Globus pallidus (tissue), 1 donor: ENCODE measurements at regions not wholly inside any gene's neighbourhood (a gene's known extent, or its start where the extent isn't known, plus 50 kb on each side); places are given as distances from the start of the nearest gene placed in this dataset.

Experiments
- DNase-seq: peaks from one replicate; pipeline ENCODE4 v3.0.0-alpha.2; 2015; ENCODE audit warnings: low spot score

DNA sequence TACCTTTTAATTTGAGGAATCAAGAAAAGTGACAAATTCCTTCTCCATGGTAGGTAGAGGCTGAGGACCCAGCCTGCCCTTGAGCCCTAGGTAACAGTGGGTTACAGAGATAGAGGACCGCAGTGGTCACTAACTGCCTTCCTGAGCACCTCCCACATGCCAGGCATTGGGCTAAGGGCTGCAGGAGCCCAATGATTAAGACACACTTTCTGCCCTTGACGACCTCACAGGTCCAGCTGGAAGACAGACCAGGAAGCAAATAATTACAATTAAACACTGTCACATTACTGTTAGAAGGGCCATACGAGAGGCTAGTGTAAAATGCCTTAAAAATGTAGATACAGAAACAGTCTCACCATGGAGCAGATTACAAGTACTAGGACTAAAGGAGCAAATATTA lies 156.8 kb upstream of the NFE2L3 start:
- no peak for DNase-seq

DNA sequence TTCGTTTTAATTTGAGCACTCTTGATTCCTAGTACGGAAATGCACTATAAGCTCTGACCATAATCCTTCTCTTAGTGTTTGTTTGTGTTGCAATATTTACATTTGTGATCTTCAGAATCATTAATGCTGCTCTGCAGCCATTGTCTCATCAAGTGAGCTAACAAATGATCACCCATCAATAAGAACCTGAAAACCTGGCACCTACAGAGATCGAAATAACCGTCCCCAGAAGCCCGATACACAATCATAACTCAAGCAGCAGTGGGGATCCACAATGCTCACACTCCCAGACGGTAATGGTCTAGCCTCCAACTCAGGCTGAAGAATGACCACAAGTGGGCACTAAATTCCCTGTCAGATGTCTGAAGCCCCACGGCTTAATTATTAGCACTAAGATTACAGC lies 156.0 kb upstream of the NFE2L3 start:
- no peak for DNase-seq

DNA sequence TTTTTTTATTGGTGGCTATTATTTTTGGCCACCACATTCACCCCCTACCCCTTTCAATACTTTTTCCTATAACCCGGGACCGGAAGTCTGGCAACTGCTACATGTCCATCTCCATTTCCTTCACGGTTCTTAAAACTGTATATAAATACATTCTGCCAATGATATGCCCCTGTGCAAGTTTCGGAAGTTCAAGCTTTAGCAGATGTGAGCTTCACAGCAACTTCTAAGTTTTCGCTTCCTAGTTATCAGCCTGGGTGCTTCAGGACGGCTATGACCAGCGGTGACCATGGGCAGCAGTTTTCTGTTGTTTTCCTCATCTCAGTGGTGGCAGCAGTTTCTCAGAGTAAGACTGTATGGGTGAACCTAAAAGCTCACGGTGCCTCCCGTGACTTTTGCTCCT lies 153.5 kb upstream of the NFE2L3 start:
- no peak for DNase-seq

- DNase-seq, result no peak
Measured at GRCh38 chr7:26000841-26001240, 151.2 kb upstream of the NFE2L3 start.

GRCh38 chr7:26001662-26002244 lies 150.2 kb upstream of the NFE2L3 start:
- no peak for DNase-seq

DNA sequence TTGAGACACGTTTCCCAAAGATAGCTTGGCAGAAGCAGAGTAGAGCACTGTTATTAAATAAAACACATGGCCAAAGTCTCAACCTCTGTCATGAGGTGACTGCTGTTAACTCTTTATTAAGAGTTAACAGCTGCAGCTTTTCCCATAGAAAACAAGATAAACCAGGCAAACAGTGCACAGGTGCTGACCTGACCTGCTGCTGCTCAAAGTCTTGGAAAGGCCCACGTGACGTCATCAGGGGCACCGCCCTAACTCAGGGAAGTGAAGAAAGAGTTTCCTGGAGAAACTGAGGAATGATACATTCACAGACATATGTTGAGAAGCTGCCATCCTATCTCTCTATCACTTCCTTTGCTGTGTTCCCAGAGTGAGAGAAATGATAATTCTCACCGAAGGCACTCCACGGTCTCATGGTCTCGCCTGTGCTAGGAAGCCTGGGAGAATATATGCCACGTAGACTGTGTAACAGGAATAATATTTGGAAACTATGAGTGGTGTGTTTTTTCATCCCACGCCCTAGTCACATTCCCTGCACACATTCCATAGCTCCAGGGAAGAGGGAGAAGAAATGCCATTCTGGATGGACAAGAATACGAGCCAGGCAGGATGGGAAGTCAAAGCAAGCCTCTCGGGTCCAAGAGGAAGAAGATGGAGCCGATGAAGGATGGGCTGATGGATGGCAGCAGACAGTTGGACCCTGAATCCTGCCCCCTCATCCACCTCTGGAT lies 146.2 kb upstream of the NFE2L3 start:
- DNase-seq, result no peak

DNA sequence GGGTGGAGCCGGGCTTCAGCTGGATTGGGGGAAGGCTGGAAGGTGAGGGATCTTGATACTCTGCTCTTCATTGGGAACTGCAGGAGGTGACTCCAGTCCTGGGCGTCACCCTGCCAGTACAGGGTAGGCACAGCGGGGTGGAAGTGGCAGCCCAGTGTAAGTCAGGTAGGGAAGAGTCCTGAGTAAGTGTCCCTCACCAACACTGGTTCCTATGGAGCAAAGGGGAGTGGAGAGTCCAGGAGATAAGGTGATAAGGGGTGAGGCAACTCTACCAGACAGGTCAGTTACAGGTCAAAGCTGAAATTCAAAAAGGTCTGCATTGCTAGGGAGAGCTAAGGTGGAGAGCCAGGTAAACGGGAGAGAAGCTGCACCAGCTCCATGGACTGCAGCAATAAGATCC lies 145.6 kb upstream of the NFE2L3 start:
- no peak for DNase-seq

GRCh38 chr7:26007510-26007909 lies 144.5 kb upstream of the NFE2L3 start:
- DNase-seq, result no peak

DNA sequence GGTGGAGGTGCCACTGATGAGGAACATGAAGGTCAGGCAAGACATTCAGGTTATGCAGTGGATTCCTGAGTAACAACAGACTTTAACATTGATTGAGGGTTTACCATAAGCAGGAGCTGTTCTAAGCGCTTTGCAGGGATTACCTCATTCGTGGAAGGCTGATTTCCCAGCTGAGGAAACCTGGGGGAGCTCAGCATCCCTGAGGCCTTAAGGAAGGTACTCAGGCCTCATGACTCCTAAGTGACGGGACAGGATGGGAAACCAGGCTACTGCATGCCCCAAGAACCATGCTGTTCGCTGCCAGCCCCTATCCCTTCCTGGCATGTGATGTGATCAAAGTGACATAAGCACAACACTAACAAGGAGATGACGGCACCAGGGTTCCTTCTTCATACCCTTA lies 143.6 kb upstream of the NFE2L3 start:
- DNase-seq, result no peak

- DNase-seq, result no peak
Measured at GRCh38 chr7:26011039-26011696, 140.8 kb upstream of the NFE2L3 start.

DNA sequence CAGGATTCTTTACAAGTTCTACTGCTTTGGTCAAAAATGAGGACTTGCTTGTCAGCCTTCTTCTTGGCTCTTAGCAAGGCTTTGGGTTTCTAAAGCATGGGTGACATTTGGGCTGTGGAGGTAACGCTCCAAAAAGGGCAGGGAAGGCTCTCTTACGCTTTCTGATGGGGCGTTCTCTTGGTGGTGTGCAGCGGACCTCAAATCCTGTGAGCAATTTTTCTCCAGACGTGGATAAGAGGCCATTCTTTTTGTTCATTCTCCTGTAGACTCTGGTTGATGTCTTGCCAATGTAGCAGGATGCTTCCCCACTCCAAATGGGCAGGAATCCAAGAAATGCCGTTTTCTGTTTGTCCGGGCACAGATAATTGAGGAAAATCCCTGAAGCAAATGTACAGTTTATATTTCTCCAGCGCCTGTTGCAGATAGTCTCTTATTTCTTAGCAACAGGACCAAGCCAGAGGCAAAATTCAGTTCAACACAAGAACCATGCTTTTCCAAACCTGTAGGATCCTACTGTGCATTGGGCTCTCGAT lies 138.4 kb upstream of the NFE2L3 start:
- DNase-seq, result no peak

- DNase-seq, result no peak
Measured at GRCh38 chr7:26022982-26023381, 129.0 kb upstream of the NFE2L3 start.

DNA sequence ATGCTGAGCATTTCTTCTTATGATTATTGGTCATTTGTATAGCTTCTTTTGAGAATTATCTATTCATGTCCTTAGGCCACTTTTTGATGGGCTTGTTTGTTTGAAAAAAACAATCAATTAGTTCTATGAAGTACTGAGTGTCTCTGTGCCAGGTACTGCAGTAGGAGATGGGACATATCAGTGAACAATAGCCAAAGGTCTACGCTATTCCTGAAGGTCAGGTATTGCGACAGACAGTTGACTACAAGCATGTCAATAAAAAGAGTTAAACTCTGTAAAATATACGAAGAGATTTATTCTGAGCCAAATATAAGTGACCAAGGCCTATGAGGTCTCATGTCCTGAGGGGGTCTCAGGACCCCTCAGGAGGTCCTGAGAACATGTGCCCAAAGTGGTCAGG lies 122.1 kb upstream of the NFE2L3 start:
- no peak for DNase-seq

DNA sequence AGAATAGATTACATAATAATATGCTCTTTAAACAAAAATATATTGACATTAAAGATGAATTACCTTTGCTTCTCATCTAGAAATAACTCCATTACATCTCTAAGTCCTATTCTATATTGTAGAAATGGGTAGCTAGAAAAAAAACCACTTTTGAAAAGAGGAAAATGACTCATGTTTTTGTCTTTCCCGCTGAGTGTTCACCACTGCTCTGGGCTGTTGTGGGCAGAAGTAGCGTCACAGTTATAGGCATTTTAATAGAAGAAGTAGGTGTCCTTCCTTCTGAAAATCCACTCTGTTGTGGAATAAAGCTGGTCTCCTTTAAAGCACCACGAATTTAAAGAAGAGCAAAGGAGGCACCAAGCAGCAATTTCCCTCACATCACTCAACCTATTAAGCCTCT lies 117.6 kb upstream of the NFE2L3 start:
- DNase-seq, result no peak

GRCh38 chr7:26035552-26035951 lies 116.4 kb upstream of the NFE2L3 start:
- DNase-seq, result no peak

- DNase-seq, result no peak
Measured at GRCh38 chr7:26036092-26036491, 115.9 kb upstream of the NFE2L3 start.

GRCh38 chr7:26038201-26038990 lies 113.6 kb upstream of the NFE2L3 start:
- no peak for DNase-seq

GRCh38 chr7:26040085-26040484 lies 111.9 kb upstream of the NFE2L3 start:
- no peak for DNase-seq

- no peak for DNase-seq
Measured at GRCh38 chr7:26042237-26042636, 109.8 kb upstream of the NFE2L3 start.

- no peak for DNase-seq
Measured at GRCh38 chr7:26043801-26044200, 108.2 kb upstream of the NFE2L3 start.

DNA sequence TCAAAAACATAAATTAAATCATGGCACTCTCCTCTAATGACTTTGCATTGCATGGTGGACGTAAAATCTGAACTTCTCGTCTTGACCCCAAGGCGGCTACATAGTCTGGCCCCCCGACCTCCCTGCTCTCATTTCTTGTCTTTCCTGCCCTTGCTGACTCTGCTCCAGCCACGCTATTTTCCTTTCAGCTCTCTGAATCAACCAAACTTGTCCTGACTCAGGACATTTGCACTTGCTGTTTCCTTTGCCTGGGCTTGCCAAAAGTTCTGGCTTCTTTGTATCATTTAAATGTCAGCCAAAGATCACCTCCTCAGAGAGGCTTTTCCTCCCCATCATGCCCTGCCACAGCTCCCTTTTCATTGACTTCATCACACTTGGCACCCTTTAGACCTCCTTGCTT lies 107.7 kb upstream of the NFE2L3 start:
- DNase-seq, result no peak

- no peak for DNase-seq
Measured at GRCh38 chr7:26046150-26046549, 105.8 kb upstream of the NFE2L3 start.

- no peak for DNase-seq
Measured at GRCh38 chr7:26046878-26047277, 105.1 kb upstream of the NFE2L3 start.
